ENCODE measurements at regions not wholly inside any gene's neighbourhood (a gene's known extent, or its start where the extent isn't known, plus 50 kb on each side); places are given as distances from the start of the nearest gene placed in this dataset.

GRCh38 chrX:128973033-128973432, 550.3 kb downstream of the SMARCA1 start:
- Histone ChIP-seq H3K9ac (ENCODE audit: extremely low read depth, insufficient read length, low read length) (no peak overlapping the region), H2BK15ac (ENCODE audit: low read depth, low read length) (no peak overlapping the region), H3K27me3 (ENCODE audit: insufficient read depth, low read length) (no peaks in the 10 kb centered on the region), H3K27ac (ENCODE audit: insufficient read length, low read depth, low read length) (no peak overlapping the region), H3K23me2 (ENCODE audit: insufficient read length, low read depth, low read length, poor library complexity, severe bottlenecking) (no peaks in the 10 kb centered on the region), H3K9me3 (ENCODE audit: control insufficient read depth, low read depth, low read length) (no peaks in the 10 kb centered on the region), H2AK5ac (ENCODE audit: insufficient read length, low read length) (no peak overlapping the region), H2BK5ac (ENCODE audit: insufficient read length, low read length) (no peak overlapping the region), H3K4me1 (ENCODE audit: insufficient read depth, low read length) (no peaks in the 10 kb centered on the region; the same call in 1 of the 2 replicates), H3K14ac (ENCODE audit: insufficient read depth, low read length) (no peak overlapping the region), H3K56ac (ENCODE audit: insufficient read length, low read depth, low read length) (no peak overlapping the region), H4K5ac (ENCODE audit: insufficient read length, low read depth, low read length) (no peak overlapping the region), H2BK20ac (ENCODE audit: low read depth, low read length, poor library complexity, severe bottlenecking) (no peak overlapping the region), H3K4me2 (ENCODE audit: insufficient read depth, insufficient read length, low read length) (no peak overlapping the region), H3K79me2 (ENCODE audit: insufficient read depth, low read length) (no peaks in the 10 kb centered on the region), H2BK12ac (ENCODE audit: insufficient read length, low read depth, low read length) (no peak overlapping the region), H4K91ac (ENCODE audit: insufficient read length, low read depth, low read length) (no peak overlapping the region), H4K8ac (replicated peaks; ENCODE audit: insufficient read length, low read depth, low read length) (no peak overlapping the region), H3K79me1 (ENCODE audit: insufficient read depth, low read depth, low read length, poor library complexity, severe bottlenecking) (no peaks in the 10 kb centered on the region), H3K4ac (ENCODE audit: low read depth, low read length) (no peak overlapping the region), H3K18ac (ENCODE audit: insufficient read length, low read depth, low read length) (no peak overlapping the region), H3T11ph (ENCODE audit: low read length) (no peak overlapping the region), H2AFZ (ENCODE audit: low read length) (no peak overlapping the region), H2BK120ac (ENCODE audit: low read depth, low read length, poor library complexity, severe bottlenecking) (no peak overlapping the region), H3K23ac (ENCODE audit: insufficient read length, low read depth, low read length) (no peak overlapping the region), H4K20me1 (ENCODE audit: control insufficient read depth, insufficient read depth, insufficient read length) (no peaks in the 10 kb centered on the region)
- no peaks in the 10 kb centered on the region; a peak in 1 of 7 replicates for H3K36me3 Mint-ChIP-seq (ENCODE audit: insufficient read depth in 1 of 3, low read depth in 3 of 3)
- no peaks in the 10 kb centered on the region for H3K9me3 Mint-ChIP-seq
- no peak overlapping the region for H3K4me3 Mint-ChIP-seq
- TF ChIP-seq CTCF (conservative IDR thresholded peaks at IDR 0.05), result no peak
- no peak for DNase-seq
- peaks cover 12 to 17% of the 10 kb centered on the region in 2 experiments for H3K4me1 Mint-ChIP-seq
- WGBS (ENCODE audit: extremely low coverage, insufficient read length, low lambda C conversion rate), result no CpG with 5 or more reads among the region's 3 CpGs
- no peak overlapping the region for H3K27ac Mint-ChIP-seq
- no peaks in the 10 kb centered on the region for H3K27me3 Mint-ChIP-seq (ENCODE audit: low read depth)

Data from H9 (cell line).